ENCODE measurements at regions not wholly inside any gene's neighbourhood (a gene's known extent, or its start where the extent isn't known, plus 50 kb on each side); places are given as distances from the start of the nearest gene placed in this dataset.

GRCh38 chr9:13900449-13900848 lies 413.5 kb downstream of the NFIB start:
- Mint-ChIP-seq H3K36me3 (ENCODE audit: low read depth) (no peaks in the 10 kb centered on the region), H3K27me3 (ENCODE audit: low read depth) (no peaks in the 10 kb centered on the region), H3K4me1 (ENCODE audit: low read depth) (no peaks in the 10 kb centered on the region), H3K9me3 (ENCODE audit: insufficient read depth) (no peaks in the 10 kb centered on the region), H3K4me3 (no peak overlapping the region), H3K27ac (no peak overlapping the region)
- DNase-seq = no peak
- POLR2A ChIA-PET = no interaction called here
- CTCF ChIA-PET = no interaction called here
- no peak for ATAC-seq

GRCh38 chr9:13899924-13900323 lies 414.0 kb downstream of the NFIB start:
- ATAC-seq (no peak), DNase-seq (no peak)
- Mint-ChIP-seq H3K9me3 (ENCODE audit: insufficient read depth) (no peaks in the 10 kb centered on the region), H3K27me3 (ENCODE audit: low read depth) (no peaks in the 10 kb centered on the region), H3K4me3 (no peak overlapping the region), H3K4me1 (ENCODE audit: low read depth) (no peaks in the 10 kb centered on the region), H3K36me3 (ENCODE audit: low read depth) (no peaks in the 10 kb centered on the region), H3K27ac (no peak overlapping the region)
- POLR2A ChIA-PET = no interaction called here
- CTCF ChIA-PET = no interaction called here

- Mint-ChIP-seq H3K27ac (no peak overlapping the region), H3K9me3 (ENCODE audit: insufficient read depth) (no peaks in the 10 kb centered on the region), H3K36me3 (ENCODE audit: low read depth) (no peaks in the 10 kb centered on the region), H3K4me3 (no peak overlapping the region), H3K27me3 (ENCODE audit: low read depth) (no peaks in the 10 kb centered on the region), H3K4me1 (ENCODE audit: low read depth) (no peaks in the 10 kb centered on the region)
- ATAC-seq = no peak
- ChIA-PET CTCF (no interaction called here), POLR2A (no interaction called here)
- no peak for DNase-seq
Observed at GRCh38 chr9:13898957-13899356, 415.0 kb downstream of the NFIB start.

GRCh38 chr9:13896922-13897835 lies 416.8 kb downstream of the NFIB start:
- H3K4me1 Mint-ChIP-seq (ENCODE audit: low read depth) = no peaks in the 10 kb centered on the region
- no peak overlapping the region for H3K27ac Mint-ChIP-seq
- POLR2A ChIA-PET = interaction anchor here (0.6 kb wide), 1 partner anchor 433 kb away, joined by 3 read pairs; no protein-coding TSS in a partner anchor
- no peak overlapping the region for H3K4me3 Mint-ChIP-seq
- no peak for DNase-seq
- no peaks in the 10 kb centered on the region for H3K9me3 Mint-ChIP-seq (ENCODE audit: insufficient read depth)
- no peaks in the 10 kb centered on the region for H3K27me3 Mint-ChIP-seq (ENCODE audit: low read depth)
- no peaks in the 10 kb centered on the region for H3K36me3 Mint-ChIP-seq (ENCODE audit: low read depth)
- CTCF ChIA-PET = no interaction called here
- ATAC-seq = no peak

GRCh38 chr9:13896047-13896446 lies 417.9 kb downstream of the NFIB start:
- Mint-ChIP-seq H3K27me3 (ENCODE audit: low read depth) (no peaks in the 10 kb centered on the region), H3K36me3 (ENCODE audit: low read depth) (no peaks in the 10 kb centered on the region), H3K9me3 (ENCODE audit: insufficient read depth) (peaks cover 7% of the 10 kb centered on the region), H3K4me3 (no peak overlapping the region), H3K4me1 (ENCODE audit: low read depth) (no peaks in the 10 kb centered on the region), H3K27ac (no peak overlapping the region)
- ChIA-PET CTCF (no interaction called here), POLR2A (no interaction called here)
- no peak for DNase-seq
- no peak for ATAC-seq

- POLR2A ChIA-PET = no interaction called here
- no peak for DNase-seq
- no peak overlapping the region for H3K4me3 Mint-ChIP-seq
- no peak overlapping the region for H3K27ac Mint-ChIP-seq
- H3K27me3 Mint-ChIP-seq (ENCODE audit: low read depth) = no peaks in the 10 kb centered on the region
- no peak for ATAC-seq
- peaks cover 20% of the 10 kb centered on the region for H3K9me3 Mint-ChIP-seq (ENCODE audit: insufficient read depth)
- H3K36me3 Mint-ChIP-seq (ENCODE audit: low read depth) = no peaks in the 10 kb centered on the region
- no peaks in the 10 kb centered on the region for H3K4me1 Mint-ChIP-seq (ENCODE audit: low read depth)
- CTCF ChIA-PET = no interaction called here
Observed at GRCh38 chr9:13885258-13885657, 428.7 kb downstream of the NFIB start.

GRCh38 chr9:13879981-13880380 lies 434.0 kb downstream of the NFIB start:
- no peak for ATAC-seq
- ChIA-PET POLR2A (no interaction called here), CTCF (no interaction called here)
- H3K9me3 Mint-ChIP-seq (ENCODE audit: insufficient read depth) = peaks cover 17% of the 10 kb centered on the region
- no peaks in the 10 kb centered on the region for H3K36me3 Mint-ChIP-seq (ENCODE audit: low read depth)
- no peak overlapping the region for H3K27ac Mint-ChIP-seq
- no peak overlapping the region for H3K4me3 Mint-ChIP-seq
- H3K27me3 Mint-ChIP-seq (ENCODE audit: low read depth) = no peaks in the 10 kb centered on the region
- no peak for DNase-seq
- H3K4me1 Mint-ChIP-seq (ENCODE audit: low read depth) = no peaks in the 10 kb centered on the region

- no peak overlapping the region for H3K27ac Mint-ChIP-seq
- no peaks in the 10 kb centered on the region for H3K27me3 Mint-ChIP-seq (ENCODE audit: low read depth)
- ChIA-PET POLR2A (no interaction called here), CTCF (no interaction called here)
- no peaks in the 10 kb centered on the region for H3K36me3 Mint-ChIP-seq (ENCODE audit: low read depth)
- no peak overlapping the region for H3K4me3 Mint-ChIP-seq
- DNase-seq = no peak
- H3K4me1 Mint-ChIP-seq (ENCODE audit: low read depth) = no peaks in the 10 kb centered on the region
- peaks cover 8% of the 10 kb centered on the region for H3K9me3 Mint-ChIP-seq (ENCODE audit: insufficient read depth)
- no peak for ATAC-seq
Observed at GRCh38 chr9:13879011-13879410, 434.9 kb downstream of the NFIB start.

GRCh38 chr9:13878241-13878711 lies 435.7 kb downstream of the NFIB start:
- Mint-ChIP-seq H3K4me1 (ENCODE audit: low read depth) (no peaks in the 10 kb centered on the region), H3K9me3 (ENCODE audit: insufficient read depth) (peaks cover 7% of the 10 kb centered on the region), H3K4me3 (no peak overlapping the region), H3K27me3 (ENCODE audit: low read depth) (no peaks in the 10 kb centered on the region), H3K27ac (no peak overlapping the region), H3K36me3 (ENCODE audit: low read depth) (no peaks in the 10 kb centered on the region)
- DNase-seq = no peak
- no peak for ATAC-seq
- POLR2A ChIA-PET = no interaction called here
- CTCF ChIA-PET = no interaction called here

GRCh38 chr9:13876741-13877140 lies 437.2 kb downstream of the NFIB start:
- CTCF ChIA-PET = no interaction called here
- H3K27ac Mint-ChIP-seq = no peak overlapping the region
- no peaks in the 10 kb centered on the region for H3K4me1 Mint-ChIP-seq (ENCODE audit: low read depth)
- POLR2A ChIA-PET = no interaction called here
- no peaks in the 10 kb centered on the region for H3K36me3 Mint-ChIP-seq (ENCODE audit: low read depth)
- H3K9me3 Mint-ChIP-seq (ENCODE audit: insufficient read depth) = peaks cover 7% of the 10 kb centered on the region
- H3K4me3 Mint-ChIP-seq = no peak overlapping the region
- ATAC-seq (no peak), DNase-seq (no peak)
- no peaks in the 10 kb centered on the region for H3K27me3 Mint-ChIP-seq (ENCODE audit: low read depth)

GRCh38 chr9:13873203-13873602 lies 440.7 kb downstream of the NFIB start:
- H3K4me3 Mint-ChIP-seq = no peak overlapping the region
- ATAC-seq (no peak), DNase-seq (no peak)
- no peak overlapping the region for H3K27ac Mint-ChIP-seq
- H3K4me1 Mint-ChIP-seq (ENCODE audit: low read depth) = no peaks in the 10 kb centered on the region
- peaks cover 7% of the 10 kb centered on the region for H3K9me3 Mint-ChIP-seq (ENCODE audit: insufficient read depth)
- CTCF ChIA-PET = no interaction called here
- H3K27me3 Mint-ChIP-seq (ENCODE audit: low read depth) = no peaks in the 10 kb centered on the region
- POLR2A ChIA-PET = no interaction called here
- H3K36me3 Mint-ChIP-seq (ENCODE audit: low read depth) = no peaks in the 10 kb centered on the region

GRCh38 chr9:13868336-13868735 lies 445.6 kb downstream of the NFIB start:
- no peak for ATAC-seq
- no peak for DNase-seq
- no peak overlapping the region for H3K27ac Mint-ChIP-seq
- no peaks in the 10 kb centered on the region for H3K36me3 Mint-ChIP-seq (ENCODE audit: low read depth)
- no peaks in the 10 kb centered on the region for H3K4me1 Mint-ChIP-seq (ENCODE audit: low read depth)
- no peaks in the 10 kb centered on the region for H3K9me3 Mint-ChIP-seq (ENCODE audit: insufficient read depth)
- no peaks in the 10 kb centered on the region for H3K27me3 Mint-ChIP-seq (ENCODE audit: low read depth)
- no peak overlapping the region for H3K4me3 Mint-ChIP-seq
- CTCF ChIA-PET = no interaction called here
- POLR2A ChIA-PET = no interaction called here

- ATAC-seq (no peak), DNase-seq (no peak)
- Mint-ChIP-seq H3K9me3 (ENCODE audit: insufficient read depth) (no peaks in the 10 kb centered on the region), H3K27me3 (ENCODE audit: low read depth) (no peaks in the 10 kb centered on the region), H3K4me3 (no peak overlapping the region), H3K27ac (no peak overlapping the region), H3K36me3 (ENCODE audit: low read depth) (no peaks in the 10 kb centered on the region), H3K4me1 (ENCODE audit: low read depth) (no peaks in the 10 kb centered on the region)
- CTCF ChIA-PET = no interaction called here
- POLR2A ChIA-PET = no interaction called here
Observed at GRCh38 chr9:13865869-13866268, 448.1 kb downstream of the NFIB start.
